ENCODE measurements at regions not wholly inside any gene's neighbourhood (a gene's known extent, or its start where the extent isn't known, plus 50 kb on each side); places are given as distances from the start of the nearest gene placed in this dataset.

- no peak for DNase-seq
These were observed 707.3 kb upstream of the UBE2E2 start for GRCh38 chr3:22495791-22496190.

GRCh38 chr3:22496641-22497040 lies 706.5 kb upstream of the UBE2E2 start:
- no peak for DNase-seq

GRCh38 chr3:22506871-22507270 lies 696.3 kb upstream of the UBE2E2 start:
- no peak for DNase-seq

- DNase-seq: no peak
These were observed 695.4 kb upstream of the UBE2E2 start for GRCh38 chr3:22507709-22508108.

GRCh38 chr3:22523925-22524324 lies 679.2 kb upstream of the UBE2E2 start:
- no peak for DNase-seq

- no peak for DNase-seq
These were observed 676.8 kb upstream of the UBE2E2 start for GRCh38 chr3:22526266-22526837.

- DNase-seq: no peak
These were observed 666.6 kb upstream of the UBE2E2 start for GRCh38 chr3:22536541-22536940.

- DNase-seq: no peak
These were observed 665.6 kb upstream of the UBE2E2 start for GRCh38 chr3:22537560-22537959.

GRCh38 chr3:22542311-22542710 lies 660.8 kb upstream of the UBE2E2 start:
- no peak for DNase-seq

GRCh38 chr3:22555753-22556435 lies 647.2 kb upstream of the UBE2E2 start:
- DNase-seq: no peak

GRCh38 chr3:22565393-22565792 lies 637.7 kb upstream of the UBE2E2 start:
- no peak for DNase-seq

- no peak for DNase-seq
These were observed 634.8 kb upstream of the UBE2E2 start for GRCh38 chr3:22568285-22568684.

GRCh38 chr3:22569570-22569969 lies 633.6 kb upstream of the UBE2E2 start:
- DNase-seq: no peak

- no peak for DNase-seq
These were observed 622.1 kb upstream of the UBE2E2 start for GRCh38 chr3:22581007-22581406.

- DNase-seq: no peak
These were observed 620.9 kb upstream of the UBE2E2 start for GRCh38 chr3:22582266-22582665.

GRCh38 chr3:22585504-22585903 lies 617.6 kb upstream of the UBE2E2 start:
- DNase-seq: no peak

- DNase-seq: no peak
These were observed 617.2 kb upstream of the UBE2E2 start for GRCh38 chr3:22585911-22586310.

- no peak for DNase-seq
These were observed 615.7 kb upstream of the UBE2E2 start for GRCh38 chr3:22587446-22587845.

- DNase-seq: no peak
These were observed 609.5 kb upstream of the UBE2E2 start for GRCh38 chr3:22593638-22594037.

GRCh38 chr3:22594990-22595389 lies 608.1 kb upstream of the UBE2E2 start:
- DNase-seq: no peak

GRCh38 chr3:22606461-22606860 lies 596.7 kb upstream of the UBE2E2 start:
- no peak for DNase-seq

- DNase-seq: no peak
These were observed 596.2 kb upstream of the UBE2E2 start for GRCh38 chr3:22606938-22607337.

- DNase-seq: no peak
These were observed 595.0 kb upstream of the UBE2E2 start for GRCh38 chr3:22608093-22608492.

GRCh38 chr3:22608721-22609120 lies 594.4 kb upstream of the UBE2E2 start:
- DNase-seq: no peak

- no peak for DNase-seq
These were observed 594.0 kb upstream of the UBE2E2 start for GRCh38 chr3:22609139-22609538.
